ENCODE measurements at regions not wholly inside any gene's neighbourhood (a gene's known extent, or its start where the extent isn't known, plus 50 kb on each side); places are given as distances from the start of the nearest gene placed in this dataset.
A peak's percentile ranks its signal among the peaks of the same experiment; 100 is the strongest.

GRCh38 chr1:239742416-239743109 is 349.1 kb upstream of the FMN2 start:
- CTCF ChIA-PET = no interaction called here
- TF ChIP-seq EZH2phosphoT487 (IDR thresholded peaks at IDR 0.05; ENCODE audit: borderline replicate concordance, low read length) = no peak
- no peak for TF ChIP-seq EZH2 (IDR thresholded peaks at IDR 0.05; ENCODE audit: low read length, unreplicated experiment)
- no peak for TF ChIP-seq CTCF (conservative IDR thresholded peaks at IDR 0.05; ENCODE audit: low read depth, low read length)
- DNase-seq (no peak), ATAC-seq (no peak)
- no peak overlapping the region for H2AFZ ChIP-seq (ENCODE audit: low read length)
- no peaks in the 10 kb centered on the region for H4K20me1 ChIP-seq (ENCODE audit: low read length)
- no TSS peak for BruUV-seq (replicated peaks)
- no peaks in the 10 kb centered on the region for H3K9me3 ChIP-seq (ENCODE audit: low read length)
- H3K27me3 ChIP-seq (ENCODE audit: low read length) = no peaks in the 10 kb centered on the region
- no peaks in the 10 kb centered on the region for H3K79me2 ChIP-seq (ENCODE audit: low read length)
- no peaks in the 10 kb centered on the region for H3K36me3 ChIP-seq (ENCODE audit: low read depth, low read length)
- no peak overlapping the region for H3K9ac ChIP-seq (ENCODE audit: low read length)
- H3K27ac ChIP-seq (ENCODE audit: low read length) = no peak overlapping the region
- intact Hi-C loops (cut with micrococcal nuclease) = no loop called here
- H3F3A ChIP-seq (ENCODE audit: low read length, unreplicated experiment) = no peaks in the 10 kb centered on the region
- no peak overlapping the region for H3K4me3 ChIP-seq (ENCODE audit: low read length)
- H3K9me2 ChIP-seq (replicated peaks; ENCODE audit: low read length) = no peaks in the 10 kb centered on the region
- no peaks in the 10 kb centered on the region for H3K4me1 ChIP-seq (ENCODE audit: insufficient read depth, low read length)
- POLR2A ChIA-PET (ENCODE audit: unreplicated experiment) = no interaction called here
- H3K4me2 ChIP-seq (ENCODE audit: low read length) = no peak overlapping the region

GRCh38 chr1:239744851-239745250 is 346.8 kb upstream of the FMN2 start:
- Histone ChIP-seq H2AFZ (ENCODE audit: low read length) (no peak overlapping the region), H3K36me3 (ENCODE audit: low read depth, low read length) (no peaks in the 10 kb centered on the region), H3K4me2 (ENCODE audit: low read length) (no peak overlapping the region), H3K27me3 (ENCODE audit: low read length) (no peaks in the 10 kb centered on the region), H4K20me1 (ENCODE audit: low read length) (no peaks in the 10 kb centered on the region), H3K79me2 (ENCODE audit: low read length) (no peaks in the 10 kb centered on the region), H3K4me3 (ENCODE audit: low read length) (no peak overlapping the region), H3F3A (ENCODE audit: low read length, unreplicated experiment) (no peaks in the 10 kb centered on the region), H3K9me3 (ENCODE audit: low read length) (no peaks in the 10 kb centered on the region), H3K9me2 (replicated peaks; ENCODE audit: low read length) (no peaks in the 10 kb centered on the region), H3K27ac (ENCODE audit: low read length) (no peak overlapping the region), H3K9ac (ENCODE audit: low read length) (no peak overlapping the region), H3K4me1 (ENCODE audit: insufficient read depth, low read length) (no peaks in the 10 kb centered on the region)
- ATAC-seq (no peak), DNase-seq (no peak)
- no TSS peak for BruUV-seq (replicated peaks)
- intact Hi-C loops (cut with micrococcal nuclease) = no loop called here
- TF ChIP-seq CTCF (conservative IDR thresholded peaks at IDR 0.05; ENCODE audit: low read depth, low read length) (no peak), EZH2phosphoT487 (IDR thresholded peaks at IDR 0.05; ENCODE audit: borderline replicate concordance, low read length) (no peak), EZH2 (IDR thresholded peaks at IDR 0.05; ENCODE audit: low read length, unreplicated experiment) (no peak)
- ChIA-PET POLR2A (ENCODE audit: unreplicated experiment) (no interaction called here), CTCF (no interaction called here)

GRCh38 chr1:239755107-239755912 is 336.4 kb upstream of the FMN2 start:
- ChIA-PET CTCF (no interaction called here), POLR2A (ENCODE audit: unreplicated experiment) (interaction anchor here (0.7 kb wide), 1 partner anchor 80 kb away, joined by 4 read pairs; no protein-coding TSS in a partner anchor)
- Histone ChIP-seq H3K4me1 (ENCODE audit: insufficient read depth, low read length) (peaks cover 22% of the 10 kb centered on the region), H3K79me2 (ENCODE audit: low read length) (no peaks in the 10 kb centered on the region), H3K27ac (ENCODE audit: low read length) (no peak overlapping the region), H3K9me2 (replicated peaks; ENCODE audit: low read length) (no peaks in the 10 kb centered on the region), H4K20me1 (ENCODE audit: low read length) (no peaks in the 10 kb centered on the region), H3K9me3 (ENCODE audit: low read length) (no peaks in the 10 kb centered on the region), H3K4me3 (ENCODE audit: low read length) (no peak overlapping the region), H2AFZ (ENCODE audit: low read length) (no peak overlapping the region), H3K4me2 (ENCODE audit: low read length) (peak overlapping the region; percentile 13), H3K36me3 (ENCODE audit: low read depth, low read length) (no peaks in the 10 kb centered on the region), H3K27me3 (ENCODE audit: low read length) (no peaks in the 10 kb centered on the region), H3F3A (ENCODE audit: low read length, unreplicated experiment) (no peaks in the 10 kb centered on the region), H3K9ac (ENCODE audit: low read length) (no peak overlapping the region)
- intact Hi-C loops (cut with micrococcal nuclease) = no loop called here
- no TSS peak for BruUV-seq (replicated peaks)
- TF ChIP-seq CTCF (conservative IDR thresholded peaks at IDR 0.05; ENCODE audit: low read depth, low read length) = no peak
- TF ChIP-seq EZH2 (IDR thresholded peaks at IDR 0.05; ENCODE audit: low read length, unreplicated experiment) = no peak
- TF ChIP-seq EZH2phosphoT487 (IDR thresholded peaks at IDR 0.05; ENCODE audit: borderline replicate concordance, low read length) = no peak
- peak; percentile 38 for DNase-seq
- peak; percentile 68 for ATAC-seq

All from PC-3 (cell line).